ENCODE measurements at regions not wholly inside any gene's neighbourhood (a gene's known extent, or its start where the extent isn't known, plus 50 kb on each side); places are given as distances from the start of the nearest gene placed in this dataset.
"Not testable (repeated sequence)": the region's sequence is repeated elsewhere in the genome, so short reads cannot be mapped to it uniquely, and the experiment has no call there.

DNA sequence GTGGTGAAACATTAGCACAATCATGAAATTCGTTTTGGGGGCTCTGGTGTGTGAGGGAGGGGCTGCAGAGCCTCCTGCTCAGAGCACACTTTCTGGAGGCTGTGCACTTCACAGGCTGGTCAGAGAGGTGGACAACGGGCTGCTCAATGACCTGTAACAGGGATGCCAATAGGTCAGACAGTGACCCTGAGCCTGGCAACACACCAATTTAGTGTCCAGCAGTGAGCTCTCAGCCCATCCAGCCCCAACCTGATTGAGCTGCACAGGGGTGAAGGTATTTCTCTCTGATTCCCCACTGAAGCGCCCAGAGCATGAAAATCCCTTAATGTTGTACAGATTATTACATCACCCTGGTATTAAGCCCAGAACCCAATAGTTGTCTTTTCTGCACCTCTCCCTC is 191.3 kb upstream of the ZNF32 start:
- DNase-seq, result no peak

DNA sequence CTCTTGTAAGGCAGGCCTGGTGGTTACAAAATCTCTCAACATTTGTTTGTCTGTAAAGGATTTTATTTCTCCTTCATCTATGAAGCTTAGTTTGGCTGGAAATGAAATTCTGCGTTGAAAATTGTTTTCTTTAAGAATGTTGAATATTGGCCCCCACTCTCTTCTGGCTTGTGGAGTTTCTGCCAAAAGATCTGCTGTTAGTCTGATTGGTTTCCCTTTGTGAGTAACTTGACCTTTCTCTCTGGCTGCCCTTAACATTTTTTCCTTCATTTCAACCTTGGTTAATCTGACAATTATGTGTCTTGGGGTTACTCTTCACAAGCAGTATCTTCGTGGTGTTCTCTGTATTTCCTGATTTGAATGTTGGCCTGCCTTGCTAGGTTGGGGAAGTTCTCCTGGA is 186.1 kb upstream of the ZNF32 start:
- not testable (repeated sequence) for DNase-seq

DNA sequence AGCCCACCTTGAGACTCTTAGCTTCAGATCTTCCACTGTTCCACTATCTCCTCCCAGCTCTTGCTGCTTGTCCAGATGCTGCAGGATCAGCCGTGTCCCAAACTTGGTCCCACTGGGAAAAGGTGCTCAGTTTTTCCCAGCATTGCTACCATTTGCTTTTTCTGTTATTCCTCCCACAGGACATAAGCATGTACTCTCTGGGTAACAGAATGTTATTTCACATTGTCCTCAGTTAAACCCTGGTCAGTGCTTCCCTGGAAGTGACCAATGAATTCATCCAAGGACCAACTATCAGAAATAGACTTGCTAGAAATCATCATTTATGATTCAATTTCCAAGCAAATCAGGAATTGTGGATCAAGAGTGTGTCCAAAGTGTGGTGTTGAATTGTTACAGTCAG is 179.2 kb upstream of the ZNF32 start:
- DNase-seq, result no peak

DNA sequence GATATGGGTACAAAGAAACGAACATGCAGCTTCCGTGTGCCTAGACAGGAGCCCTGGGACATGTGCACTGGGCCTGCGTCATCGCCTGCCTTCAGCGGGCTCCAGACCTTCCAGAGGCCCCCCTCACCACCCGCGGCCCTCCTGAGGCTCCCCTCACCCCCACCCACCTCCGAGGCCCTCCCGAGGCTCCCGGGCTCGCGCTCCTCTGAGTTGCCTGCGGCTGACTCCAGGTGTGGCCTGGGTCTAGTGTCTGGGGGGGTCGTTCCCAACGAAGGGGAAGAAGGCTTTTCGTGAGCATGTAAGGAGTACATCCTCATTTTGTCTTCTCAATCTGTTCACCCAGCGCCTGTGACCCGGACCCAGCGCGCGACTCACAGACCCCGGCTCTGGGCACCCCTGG is 177.3 kb upstream of the ZNF32 start:
- DNase-seq, result no peak

DNA sequence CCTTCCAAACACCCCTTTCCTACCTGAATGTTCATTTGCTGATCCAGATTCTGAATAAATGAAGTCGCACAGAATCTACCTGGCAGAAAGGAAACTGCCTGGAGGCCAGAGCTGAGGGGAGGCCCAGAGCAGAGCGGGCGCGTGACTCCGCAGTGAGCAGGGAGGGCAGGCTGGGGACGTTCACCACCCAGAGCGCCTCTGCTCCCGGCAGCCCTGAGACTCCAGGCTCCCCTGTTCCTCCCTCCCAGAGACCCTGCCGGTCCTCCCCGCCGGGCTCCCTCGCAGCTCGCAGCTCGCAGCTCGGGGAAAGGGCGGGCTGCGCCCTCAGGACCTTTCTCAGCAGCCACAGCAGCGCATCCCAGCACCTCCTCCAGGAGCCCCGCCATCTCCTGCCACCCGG is 176.7 kb upstream of the ZNF32 start:
- no peak for DNase-seq

DNA sequence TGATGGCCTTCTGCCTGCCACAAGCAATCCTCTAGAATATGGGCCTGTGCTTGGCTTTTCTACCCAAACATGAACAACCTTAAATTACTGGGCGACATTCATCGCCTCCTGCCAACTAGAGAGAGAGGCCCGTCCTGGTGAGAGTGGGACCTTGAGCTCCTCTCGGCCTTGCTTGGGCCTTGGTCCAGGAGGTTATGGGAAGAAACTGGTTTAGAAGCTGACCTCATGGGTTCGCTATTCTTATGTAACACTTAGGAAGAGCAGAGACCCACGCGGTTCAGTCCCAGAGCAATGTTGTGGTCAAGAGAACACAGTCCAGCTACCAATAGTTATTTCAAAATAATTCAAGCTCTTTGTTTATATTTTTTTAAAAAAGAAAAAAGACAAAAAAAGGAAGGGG is 176.3 kb upstream of the ZNF32 start:
- DNase-seq, result peak; percentile 46

DNA sequence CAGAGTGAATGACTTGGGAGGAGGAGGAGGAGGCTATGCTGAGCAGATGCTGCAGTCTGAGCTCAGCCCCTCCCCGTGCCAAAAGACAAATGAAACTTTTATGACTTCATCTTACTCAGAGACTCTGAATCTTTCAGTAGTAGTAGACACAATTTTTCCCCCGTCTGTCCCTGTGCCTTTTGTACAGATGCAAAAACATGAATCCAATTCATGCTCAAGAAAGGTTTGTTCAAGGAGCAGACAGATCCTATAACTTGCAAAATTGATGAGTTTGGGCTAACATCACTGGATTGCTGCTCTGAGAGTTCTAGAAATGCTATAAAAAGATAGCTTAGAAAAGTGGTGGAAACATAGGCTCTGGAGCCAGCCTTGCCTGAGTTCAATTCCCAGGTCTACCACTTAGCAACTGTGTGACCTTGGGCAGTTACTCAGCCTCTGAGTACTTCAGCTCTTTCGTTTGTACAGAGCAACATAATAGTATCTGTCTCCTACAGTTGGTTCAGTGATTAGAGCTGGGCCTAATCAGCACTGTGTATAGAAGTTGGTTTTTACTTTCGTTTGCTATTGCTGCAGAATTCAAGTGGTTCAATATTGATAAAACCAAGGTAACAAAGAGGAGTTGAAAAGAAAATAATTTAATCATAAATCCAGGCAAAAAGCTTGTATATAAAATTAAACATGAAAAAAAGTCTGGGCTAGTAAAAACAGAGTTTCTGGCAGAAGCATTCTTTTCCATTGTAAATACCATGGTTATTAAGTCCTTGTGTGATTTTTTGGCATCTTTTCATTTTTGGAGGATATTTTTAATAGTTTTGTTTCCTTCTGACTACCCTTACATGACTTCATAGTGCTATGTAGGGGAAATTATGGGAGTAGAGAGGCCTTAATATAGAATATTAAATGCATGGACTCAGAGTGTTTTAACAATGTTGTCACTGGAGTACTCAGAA is 174.2 kb upstream of the ZNF32 start:
- DNase-seq, result no peak

DNA sequence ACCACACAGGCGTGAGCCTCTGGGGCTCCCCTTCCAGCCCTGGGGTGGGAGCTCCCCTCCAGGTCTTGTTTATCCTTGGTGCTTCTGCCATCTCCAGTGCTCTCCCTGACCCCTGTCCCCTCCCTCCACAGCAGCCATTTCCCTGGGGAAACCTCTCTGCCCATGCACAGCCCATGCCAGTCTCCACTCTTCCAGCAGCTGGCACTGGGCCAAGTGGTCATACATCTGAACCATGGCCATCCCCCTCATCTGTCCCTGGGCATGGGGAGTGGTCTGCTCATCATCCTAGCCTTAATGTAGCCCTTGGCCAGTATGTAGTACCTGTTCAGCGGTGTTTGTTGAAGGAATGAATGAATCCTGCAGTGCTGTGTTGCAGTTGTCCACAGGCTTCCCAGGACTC is 172.4 kb upstream of the ZNF32 start:
- DNase-seq, result no peak

DNA sequence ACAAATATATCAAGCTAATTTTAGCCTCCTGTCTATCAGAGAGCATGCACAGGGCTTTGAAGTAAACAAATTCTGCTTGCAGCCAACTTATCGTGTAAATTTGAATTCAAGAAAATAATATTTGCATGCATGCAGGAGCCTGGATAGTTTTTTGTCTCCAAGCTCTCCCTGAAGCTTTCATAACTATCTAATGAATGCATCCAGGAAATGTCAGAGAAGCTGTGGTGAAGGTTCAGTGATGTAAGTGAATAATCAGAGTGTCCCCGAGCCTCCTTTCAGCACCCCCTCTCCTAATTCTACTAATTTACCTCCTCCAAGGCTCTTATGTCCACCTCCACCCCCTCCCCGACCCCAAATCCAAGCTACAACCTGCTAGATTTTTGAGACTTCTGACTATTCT is 172.0 kb upstream of the ZNF32 start:
- no peak for DNase-seq

DNA sequence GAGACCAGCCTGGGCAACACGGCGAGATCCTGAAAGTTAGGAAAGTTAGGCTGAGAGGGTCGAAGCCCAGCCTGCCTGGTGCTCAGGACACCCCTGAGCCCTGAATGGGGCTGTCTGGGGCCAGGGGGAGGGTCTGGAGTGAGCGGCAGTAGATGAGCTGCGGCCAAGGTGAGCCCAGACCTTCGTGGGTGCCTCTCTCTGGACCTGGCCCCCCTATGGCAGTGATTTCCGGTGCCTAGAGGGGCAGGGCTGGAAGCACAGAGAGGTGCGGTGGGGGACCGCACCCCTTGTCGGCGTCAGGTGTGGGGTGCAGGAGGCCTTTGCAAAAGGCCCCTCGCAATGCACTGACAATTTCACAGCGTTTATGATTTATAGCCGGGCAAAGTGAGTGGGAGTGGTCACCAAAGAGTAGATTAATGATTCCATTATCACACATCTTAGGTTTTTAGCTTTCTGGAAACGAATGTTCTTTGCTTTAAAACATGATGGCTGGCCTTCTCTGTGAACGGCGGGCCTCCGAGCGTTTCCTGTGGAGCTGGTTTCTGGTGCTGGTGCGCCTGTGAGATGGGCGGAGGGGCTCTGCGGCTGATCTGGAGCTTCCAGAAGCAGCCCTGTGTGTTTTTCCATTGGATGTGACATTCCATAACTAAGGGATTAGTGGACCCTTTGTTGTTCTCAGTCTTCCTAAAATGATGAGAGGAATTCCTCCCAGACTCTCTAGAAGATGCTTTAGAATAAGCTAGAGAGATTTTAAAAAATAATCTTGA is 171.0 kb upstream of the ZNF32 start:
- DNase-seq, result no peak

DNA sequence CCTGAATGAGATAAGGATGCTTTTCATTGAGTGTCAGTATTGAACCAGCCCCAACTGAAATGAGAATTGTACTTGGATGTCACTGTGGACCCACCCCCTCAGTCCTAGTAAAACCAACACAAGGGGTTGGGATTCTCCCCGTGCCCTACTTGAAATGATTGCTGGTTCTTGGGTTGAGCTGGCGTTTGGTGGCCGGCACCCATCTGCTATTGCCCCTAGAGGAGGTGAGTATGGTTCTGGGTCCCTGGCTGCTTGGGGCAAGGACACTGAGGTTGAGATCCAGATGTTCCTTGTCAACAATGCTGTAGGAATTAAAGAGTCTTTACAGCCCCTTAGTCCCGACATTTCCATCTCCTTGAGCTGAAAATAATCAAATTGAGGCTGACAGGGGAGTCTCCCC is 170.0 kb upstream of the ZNF32 start:
- DNase-seq, result no peak

DNA sequence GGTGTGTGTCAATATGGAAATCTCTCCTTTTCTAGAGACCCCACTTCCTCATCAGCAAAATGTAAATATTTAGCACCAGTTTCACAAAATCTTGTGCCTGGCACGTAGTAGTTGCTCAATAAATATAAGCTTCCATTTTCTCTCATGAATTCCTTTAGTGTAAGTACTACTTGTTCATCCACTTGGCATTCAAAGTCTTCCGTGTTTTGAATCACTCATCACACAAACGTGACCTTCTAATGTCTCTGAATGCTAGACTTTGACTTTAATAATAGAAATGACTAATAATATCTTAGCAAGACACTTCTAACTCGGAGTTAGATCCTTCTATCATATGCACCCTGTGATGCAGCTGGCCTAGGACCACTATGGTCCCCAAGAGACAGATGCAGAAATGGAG is 168.7 kb upstream of the ZNF32 start:
- DNase-seq, result no peak

DNA sequence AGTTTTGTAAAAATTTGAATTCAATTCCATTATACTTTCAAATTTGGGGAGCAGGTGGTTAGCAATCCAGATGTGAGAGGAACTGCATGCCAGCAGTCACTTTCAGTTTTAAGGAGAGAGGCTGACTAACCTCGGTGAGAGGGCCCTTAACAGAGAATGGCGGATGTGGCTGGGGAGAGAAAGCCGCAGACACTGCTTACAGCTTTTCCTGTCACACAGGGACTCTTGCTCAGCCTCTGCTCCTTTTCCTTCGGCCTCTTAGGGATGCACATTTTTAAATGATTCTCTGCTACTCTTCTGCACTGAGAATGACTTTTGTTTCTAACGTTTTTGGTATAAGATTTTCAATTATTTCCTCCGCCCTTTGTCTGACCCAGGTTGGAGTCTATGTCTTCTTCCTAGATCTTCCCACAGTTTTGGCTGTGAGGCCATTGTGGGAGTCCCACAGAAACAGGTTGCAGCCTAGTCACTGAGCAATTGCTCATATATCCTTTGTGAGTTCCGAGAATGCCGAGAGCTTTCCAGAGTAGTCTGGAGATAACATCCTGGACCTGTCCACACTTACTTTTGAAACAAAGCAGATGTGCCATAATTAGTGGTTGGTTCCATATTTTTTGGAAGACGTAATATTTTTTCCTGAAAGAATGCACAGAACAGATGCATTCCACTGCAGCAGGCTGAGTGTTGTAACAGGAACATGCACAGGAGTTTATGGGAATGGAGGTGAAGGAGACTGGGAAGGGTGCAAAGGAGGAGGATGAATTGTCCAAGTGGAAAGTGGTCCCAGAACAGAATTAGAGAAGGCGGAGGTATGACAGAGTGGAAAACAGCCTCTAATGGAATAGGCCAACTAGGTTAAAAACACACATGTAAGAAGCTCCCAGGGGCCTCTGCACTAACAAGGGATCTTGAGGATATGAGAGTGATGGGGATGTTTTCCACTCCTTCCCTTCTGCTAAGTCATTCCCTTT is 168.0 kb upstream of the ZNF32 start:
- DNase-seq, result peak; percentile 68

DNA sequence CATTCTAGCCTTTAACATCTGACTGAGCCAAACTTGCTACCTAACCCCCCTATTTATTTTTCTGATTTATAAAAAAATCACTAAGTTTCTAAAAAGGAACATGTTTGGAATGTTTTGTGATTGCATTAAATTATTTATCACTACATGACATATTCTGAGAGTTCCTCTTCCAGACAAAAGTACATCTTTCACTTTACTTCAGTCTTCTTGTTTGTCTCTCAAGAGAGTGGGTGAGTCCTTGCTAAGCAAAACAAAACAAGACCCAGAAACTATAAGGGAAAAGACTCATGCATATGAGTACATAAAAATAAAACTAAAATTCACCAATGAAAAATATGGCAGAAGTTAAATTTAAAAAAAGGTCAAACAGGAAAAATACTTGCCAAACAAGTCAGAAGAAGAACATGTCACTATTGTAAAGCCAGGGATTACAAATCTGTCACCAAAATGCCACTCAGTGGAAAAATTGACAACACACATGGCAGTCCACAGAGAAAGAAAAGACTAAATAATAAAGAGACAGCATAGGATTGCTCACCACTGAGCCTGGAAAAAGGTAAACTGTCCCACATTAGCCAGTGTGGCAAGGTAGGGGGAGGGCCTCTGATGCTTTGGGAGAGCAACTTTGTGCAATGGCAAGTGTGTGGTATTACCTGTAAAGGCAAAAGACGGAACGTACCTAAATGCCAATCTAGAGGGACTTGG is 166.7 kb upstream of the ZNF32 start:
- no peak for DNase-seq

DNA sequence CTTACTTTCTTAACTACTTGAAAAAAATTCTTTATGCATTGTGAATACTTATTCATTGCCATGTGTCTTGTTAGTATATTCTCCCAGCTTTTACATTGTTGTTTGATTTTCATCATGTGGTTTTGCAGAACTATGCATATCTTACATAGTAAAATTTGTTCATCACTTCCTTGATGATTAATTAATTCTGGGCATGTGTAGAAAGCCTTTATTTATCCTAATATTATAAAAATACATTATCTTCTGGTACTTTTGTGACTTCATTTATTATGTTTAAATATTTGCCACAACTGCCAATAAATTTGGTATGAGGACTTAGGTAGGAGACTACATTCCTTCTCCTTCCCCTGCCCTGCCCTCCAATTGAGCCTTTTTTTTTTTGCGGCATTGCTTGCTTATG is 166.0 kb upstream of the ZNF32 start:
- no peak for DNase-seq

DNA sequence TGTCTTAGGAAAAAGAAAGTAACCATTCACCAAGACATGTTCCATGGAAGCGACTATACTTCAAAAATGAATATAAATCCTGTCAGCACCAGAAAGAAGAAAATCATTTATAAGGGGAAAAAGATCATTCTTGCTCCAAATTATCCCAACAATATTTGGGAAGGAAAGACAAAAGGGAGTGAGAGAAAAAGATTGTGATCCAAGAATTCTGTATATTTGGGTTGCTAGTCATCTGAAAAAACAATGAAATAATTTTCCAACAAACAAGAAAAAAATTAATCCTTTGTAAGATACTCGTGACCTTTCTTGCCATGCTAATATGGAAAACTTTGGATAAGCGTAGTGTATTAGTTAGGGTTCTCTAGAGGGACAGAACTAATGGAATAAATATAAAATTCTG is 163.2 kb upstream of the ZNF32 start:
- DNase-seq, result no peak

DNA sequence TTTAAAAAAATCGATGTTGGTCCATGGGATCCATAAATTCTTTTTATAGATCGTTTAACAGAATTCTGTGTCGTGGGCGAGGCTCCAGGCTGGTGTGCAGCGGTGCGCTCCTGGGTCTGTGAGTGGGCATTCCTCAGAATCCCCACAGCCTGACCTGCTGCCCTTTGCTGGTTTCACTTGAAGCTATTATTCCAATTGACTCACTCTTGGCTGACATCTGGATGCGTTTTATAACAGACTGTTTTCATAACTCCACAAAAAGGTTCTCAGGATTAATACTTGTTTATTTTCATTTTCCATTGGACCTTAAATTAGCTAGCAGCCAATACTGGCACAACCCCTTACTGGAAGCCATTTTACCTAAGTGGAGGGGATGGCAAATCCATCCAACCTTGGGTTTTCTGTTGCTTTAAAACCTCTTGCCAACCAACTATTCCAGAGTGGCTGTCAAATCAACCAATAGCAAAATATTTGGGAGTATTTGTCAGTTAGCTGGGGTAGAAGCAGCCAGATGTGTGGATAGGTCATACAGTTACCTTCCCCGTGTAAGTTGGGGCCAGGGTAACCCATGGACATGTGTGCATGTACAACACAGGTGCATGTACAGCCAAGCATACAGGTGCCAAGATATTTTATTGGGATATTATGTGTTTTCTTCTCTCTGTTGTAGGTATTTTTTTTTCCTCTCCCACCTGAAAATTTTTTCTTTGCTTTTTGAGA is 160.7 kb upstream of the ZNF32 start:
- DNase-seq, result no peak

DNA sequence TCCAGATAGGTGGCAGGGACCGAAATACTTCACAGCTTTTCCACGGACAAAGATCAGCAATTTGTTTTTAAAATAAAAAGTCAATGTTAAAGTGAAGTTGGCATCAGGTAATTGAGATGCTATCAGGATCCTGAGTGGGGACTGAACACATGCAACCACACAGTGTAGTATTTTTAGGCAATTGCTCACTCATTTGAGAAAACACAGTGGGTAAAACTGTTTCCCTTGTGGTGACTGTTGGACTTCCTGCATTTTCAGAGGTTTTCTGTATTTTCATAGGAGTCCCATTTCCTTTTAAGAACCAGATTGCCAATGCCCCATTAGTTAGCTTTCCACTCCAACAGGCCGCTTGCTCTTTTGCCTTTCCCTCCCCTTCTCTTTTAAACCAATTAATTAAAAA is 159.5 kb upstream of the ZNF32 start:
- no peak for DNase-seq

DNA sequence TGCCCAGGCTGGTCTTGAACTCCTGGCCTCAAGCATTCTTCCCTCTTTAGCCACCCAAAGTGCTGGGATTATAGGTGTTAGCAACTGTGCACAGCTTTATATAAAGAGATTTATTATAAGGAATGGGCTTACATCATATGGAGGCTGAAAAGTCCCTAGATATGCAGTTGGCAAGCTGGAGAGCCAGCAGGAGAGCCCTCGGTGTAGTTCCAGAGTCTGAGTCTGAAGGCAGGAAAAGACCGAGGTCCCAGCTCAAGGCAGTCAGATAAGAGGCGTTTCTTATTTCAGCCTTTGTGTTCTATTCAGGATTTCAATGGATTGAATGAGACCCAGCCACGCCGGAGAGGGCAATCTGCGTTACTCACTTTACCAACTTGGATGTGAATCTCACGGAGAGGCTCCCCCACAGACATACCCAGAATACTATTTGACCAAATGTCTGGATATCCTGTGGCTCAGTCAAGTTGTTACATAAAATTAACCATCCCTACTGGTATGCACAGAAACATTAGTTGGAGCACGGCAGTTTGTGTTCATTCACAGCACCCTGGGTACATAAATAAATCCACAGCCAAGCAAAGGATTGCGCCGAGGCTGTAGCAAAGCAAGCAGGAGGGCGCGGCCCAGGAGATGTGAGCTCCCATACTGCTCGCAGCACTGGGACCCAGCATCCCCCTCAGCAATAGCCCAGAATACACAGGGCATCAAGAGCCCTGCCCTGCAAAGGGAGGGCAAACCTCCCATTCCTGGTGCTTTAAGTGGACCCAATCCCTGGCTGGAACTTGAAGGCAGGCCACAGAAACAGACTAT is 158.4 kb upstream of the ZNF32 start:
- no peak for DNase-seq

DNA sequence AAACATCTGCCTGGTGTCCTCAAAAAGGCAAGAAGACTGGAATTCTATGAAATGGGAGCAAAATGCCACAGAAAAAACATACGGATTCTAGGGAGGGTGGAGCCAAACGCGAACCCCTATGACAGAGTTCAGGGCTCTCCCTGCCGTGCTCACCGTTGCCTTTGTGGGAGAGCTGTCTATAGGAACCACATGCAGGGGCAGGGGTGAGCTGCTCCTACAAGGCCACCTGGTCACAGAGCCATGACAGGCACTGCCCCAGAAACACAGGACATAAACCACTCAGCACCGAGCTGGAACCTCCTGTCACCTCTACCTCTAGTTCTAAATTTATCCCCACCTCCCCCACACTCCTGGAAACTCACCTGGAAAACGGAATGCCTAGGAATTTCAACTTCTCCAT is 155.1 kb upstream of the ZNF32 start:
- no peak for DNase-seq

Data from right hindlimb (tissue), 1 donor.